Umbilical cord (tissue), 1 donor: ENCODE measurements at regions not wholly inside any gene's neighbourhood (a gene's known extent, or its start where the extent isn't known, plus 50 kb on each side); places are given as distances from the start of the nearest gene placed in this dataset.
A peak's percentile ranks its signal among the peaks of the same experiment; 100 is the strongest.

ENCODE experiments used
- DNase-seq: peaks from one replicate; pipeline ENCODE4 v3.0.0-alpha.2; 2015; ENCODE audit warnings: low spot score

- no peak for DNase-seq
Measured at GRCh38 chr17:63335831-63336230, 110.3 kb downstream of the CYB561 start.

- no peak for DNase-seq
Measured at GRCh38 chr17:63337579-63337978, 108.5 kb downstream of the CYB561 start.

- DNase-seq: no peak
Measured at GRCh38 chr17:63338272-63338671, 107.8 kb downstream of the CYB561 start.

GRCh38 chr17:63341276-63341675 is 104.8 kb downstream of the CYB561 start:
- DNase-seq: no peak

GRCh38 chr17:63344383-63344782 is 101.7 kb downstream of the CYB561 start:
- DNase-seq: no peak

GRCh38 chr17:63345611-63346010 is 100.5 kb downstream of the CYB561 start:
- no peak for DNase-seq

GRCh38 chr17:63347475-63347874 is 98.6 kb downstream of the CYB561 start:
- DNase-seq: no peak

- no peak for DNase-seq
Measured at GRCh38 chr17:63349478-63350000, 96.6 kb downstream of the CYB561 start.

GRCh38 chr17:63350364-63350763 is 95.7 kb downstream of the CYB561 start:
- DNase-seq: no peak

GRCh38 chr17:63354256-63354655 is 91.8 kb downstream of the CYB561 start:
- DNase-seq: no peak

GRCh38 chr17:63356337-63356757 is 89.8 kb downstream of the CYB561 start:
- DNase-seq: peak; percentile 66

- no peak for DNase-seq
Measured at GRCh38 chr17:63358111-63358839, 87.8 kb downstream of the CYB561 start.

- no peak for DNase-seq
Measured at GRCh38 chr17:63358956-63359355, 87.2 kb downstream of the CYB561 start.

GRCh38 chr17:63361182-63361581 is 84.9 kb downstream of the CYB561 start:
- DNase-seq: no peak

GRCh38 chr17:63362115-63362514 is 84.0 kb downstream of the CYB561 start:
- DNase-seq: no peak

- DNase-seq: peak; percentile 92
Measured at GRCh38 chr17:63364387-63364786, 81.7 kb downstream of the CYB561 start.

- no peak for DNase-seq
Measured at GRCh38 chr17:63364944-63365343, 81.2 kb downstream of the CYB561 start.

GRCh38 chr17:63365366-63366240 is 80.5 kb downstream of the CYB561 start:
- DNase-seq: peak; percentile 59

GRCh38 chr17:63366241-63366566 is 79.9 kb downstream of the CYB561 start:
- DNase-seq: no peak

GRCh38 chr17:63369233-63369632 is 76.9 kb downstream of the CYB561 start:
- DNase-seq: no peak

- no peak for DNase-seq
Measured at GRCh38 chr17:63370696-63371095, 75.4 kb downstream of the CYB561 start.

- no peak for DNase-seq
Measured at GRCh38 chr17:63376949-63377348, 69.2 kb downstream of the CYB561 start.
